Astrocyte (in vitro differentiated cells and primary cell): ENCODE measurements at regions not wholly inside any gene's neighbourhood (a gene's known extent, or its start where the extent isn't known, plus 50 kb on each side); places are given as distances from the start of the nearest gene placed in this dataset.

Experiments used
- CTCF ChIP-seq: IDR thresholded peaks from 2 replicates; pipeline ENCODE4 v1.5.1; 2011; ENCODE audit warnings: low read depth, mild to moderate bottlenecking, inconsistent platforms, low read length, moderate library complexity; ENCODE audit not compliant: insufficient read depth
- EZH2 ChIP-seq: IDR thresholded peaks from 2 replicates; pipeline ENCODE4 v1.6.1; 2012; ENCODE audit warnings: mild to moderate bottlenecking, low read length, inconsistent platforms; ENCODE audit not compliant: insufficient read depth

- TF ChIP-seq CTCF (no peak), EZH2 (no peak)
Measured at GRCh38 chr3:61343543-61343942, 92.3 kb upstream of the FHIT start.
